ENCODE measurements at regions not wholly inside any gene's neighbourhood (a gene's known extent, or its start where the extent isn't known, plus 50 kb on each side); places are given as distances from the start of the nearest gene placed in this dataset.

GRCh38 chr15:48032911-48033310, 87.9 kb upstream of the SLC24A5 start (continued):
- TF ChIP-seq, protein P1, sequence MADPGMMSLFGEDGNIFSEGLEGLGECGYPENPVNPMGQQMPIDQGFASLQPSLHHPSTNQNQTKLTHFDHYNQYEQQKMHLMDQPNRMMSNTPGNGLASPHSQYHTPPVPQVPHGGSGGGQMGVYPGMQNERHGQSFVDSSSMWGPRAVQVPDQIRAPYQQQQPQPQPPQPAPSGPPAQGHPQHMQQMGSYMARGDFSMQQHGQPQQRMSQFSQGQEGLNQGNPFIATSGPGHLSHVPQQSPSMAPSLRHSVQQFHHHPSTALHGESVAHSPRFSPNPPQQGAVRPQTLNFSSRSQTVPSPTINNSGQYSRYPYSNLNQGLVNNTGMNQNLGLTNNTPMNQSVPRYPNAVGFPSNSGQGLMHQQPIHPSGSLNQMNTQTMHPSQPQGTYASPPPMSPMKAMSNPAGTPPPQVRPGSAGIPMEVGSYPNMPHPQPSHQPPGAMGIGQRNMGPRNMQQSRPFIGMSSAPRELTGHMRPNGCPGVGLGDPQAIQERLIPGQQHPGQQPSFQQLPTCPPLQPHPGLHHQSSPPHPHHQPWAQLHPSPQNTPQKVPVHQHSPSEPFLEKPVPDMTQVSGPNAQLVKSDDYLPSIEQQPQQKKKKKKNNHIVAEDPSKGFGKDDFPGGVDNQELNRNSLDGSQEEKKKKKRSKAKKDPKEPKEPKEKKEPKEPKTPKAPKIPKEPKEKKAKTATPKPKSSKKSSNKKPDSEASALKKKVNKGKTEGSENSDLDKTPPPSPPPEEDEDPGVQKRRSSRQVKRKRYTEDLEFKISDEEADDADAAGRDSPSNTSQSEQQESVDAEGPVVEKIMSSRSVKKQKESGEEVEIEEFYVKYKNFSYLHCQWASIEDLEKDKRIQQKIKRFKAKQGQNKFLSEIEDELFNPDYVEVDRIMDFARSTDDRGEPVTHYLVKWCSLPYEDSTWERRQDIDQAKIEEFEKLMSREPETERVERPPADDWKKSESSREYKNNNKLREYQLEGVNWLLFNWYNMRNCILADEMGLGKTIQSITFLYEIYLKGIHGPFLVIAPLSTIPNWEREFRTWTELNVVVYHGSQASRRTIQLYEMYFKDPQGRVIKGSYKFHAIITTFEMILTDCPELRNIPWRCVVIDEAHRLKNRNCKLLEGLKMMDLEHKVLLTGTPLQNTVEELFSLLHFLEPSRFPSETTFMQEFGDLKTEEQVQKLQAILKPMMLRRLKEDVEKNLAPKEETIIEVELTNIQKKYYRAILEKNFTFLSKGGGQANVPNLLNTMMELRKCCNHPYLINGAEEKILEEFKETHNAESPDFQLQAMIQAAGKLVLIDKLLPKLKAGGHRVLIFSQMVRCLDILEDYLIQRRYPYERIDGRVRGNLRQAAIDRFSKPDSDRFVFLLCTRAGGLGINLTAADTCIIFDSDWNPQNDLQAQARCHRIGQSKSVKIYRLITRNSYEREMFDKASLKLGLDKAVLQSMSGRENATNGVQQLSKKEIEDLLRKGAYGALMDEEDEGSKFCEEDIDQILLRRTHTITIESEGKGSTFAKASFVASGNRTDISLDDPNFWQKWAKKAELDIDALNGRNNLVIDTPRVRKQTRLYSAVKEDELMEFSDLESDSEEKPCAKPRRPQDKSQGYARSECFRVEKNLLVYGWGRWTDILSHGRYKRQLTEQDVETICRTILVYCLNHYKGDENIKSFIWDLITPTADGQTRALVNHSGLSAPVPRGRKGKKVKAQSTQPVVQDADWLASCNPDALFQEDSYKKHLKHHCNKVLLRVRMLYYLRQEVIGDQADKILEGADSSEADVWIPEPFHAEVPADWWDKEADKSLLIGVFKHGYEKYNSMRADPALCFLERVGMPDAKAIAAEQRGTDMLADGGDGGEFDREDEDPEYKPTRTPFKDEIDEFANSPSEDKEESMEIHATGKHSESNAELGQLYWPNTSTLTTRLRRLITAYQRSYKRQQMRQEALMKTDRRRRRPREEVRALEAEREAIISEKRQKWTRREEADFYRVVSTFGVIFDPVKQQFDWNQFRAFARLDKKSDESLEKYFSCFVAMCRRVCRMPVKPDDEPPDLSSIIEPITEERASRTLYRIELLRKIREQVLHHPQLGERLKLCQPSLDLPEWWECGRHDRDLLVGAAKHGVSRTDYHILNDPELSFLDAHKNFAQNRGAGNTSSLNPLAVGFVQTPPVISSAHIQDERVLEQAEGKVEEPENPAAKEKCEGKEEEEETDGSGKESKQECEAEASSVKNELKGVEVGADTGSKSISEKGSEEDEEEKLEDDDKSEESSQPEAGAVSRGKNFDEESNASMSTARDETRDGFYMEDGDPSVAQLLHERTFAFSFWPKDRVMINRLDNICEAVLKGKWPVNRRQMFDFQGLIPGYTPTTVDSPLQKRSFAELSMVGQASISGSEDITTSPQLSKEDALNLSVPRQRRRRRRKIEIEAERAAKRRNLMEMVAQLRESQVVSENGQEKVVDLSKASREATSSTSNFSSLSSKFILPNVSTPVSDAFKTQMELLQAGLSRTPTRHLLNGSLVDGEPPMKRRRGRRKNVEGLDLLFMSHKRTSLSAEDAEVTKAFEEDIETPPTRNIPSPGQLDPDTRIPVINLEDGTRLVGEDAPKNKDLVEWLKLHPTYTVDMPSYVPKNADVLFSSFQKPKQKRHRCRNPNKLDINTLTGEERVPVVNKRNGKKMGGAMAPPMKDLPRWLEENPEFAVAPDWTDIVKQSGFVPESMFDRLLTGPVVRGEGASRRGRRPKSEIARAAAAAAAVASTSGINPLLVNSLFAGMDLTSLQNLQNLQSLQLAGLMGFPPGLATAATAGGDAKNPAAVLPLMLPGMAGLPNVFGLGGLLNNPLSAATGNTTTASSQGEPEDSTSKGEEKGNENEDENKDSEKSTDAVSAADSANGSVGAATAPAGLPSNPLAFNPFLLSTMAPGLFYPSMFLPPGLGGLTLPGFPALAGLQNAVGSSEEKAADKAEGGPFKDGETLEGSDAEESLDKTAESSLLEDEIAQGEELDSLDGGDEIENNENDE (IDR thresholded peaks at IDR 0.05; ENCODE audit: insufficient replicate concordance, low read length): no peak
